Activated CD8-positive, alpha-beta T cell treated with anti-CD3 and anti-CD28 coated beads for 36 hours (primary cell): ENCODE measurements at regions not wholly inside any gene's neighbourhood (a gene's known extent, or its start where the extent isn't known, plus 50 kb on each side); places are given as distances from the start of the nearest gene placed in this dataset.

Source experiments
- ATAC-seq: fragments of 200-7000 bp; cut with Tn5 transposase; one replicate; pipeline ENCODE4 v1.10.0; 2021; ENCODE audit warnings: mild to moderate bottlenecking, moderate library complexity
- CTCF ChIA-PET: fragments of 350-600 bp; sonication (Branson Sonifier 250); formaldehyde crosslinking; loops from one replicate; lab custom pipeline; 2021; ENCODE audit warnings: antibody characterized with exemption; lab: Charles Lee
- POLR2A ChIA-PET: fragments of 350-600 bp; sonication (Branson Sonifier 250); formaldehyde crosslinking; loops from one replicate; lab custom pipeline; 2021; ENCODE audit warnings: antibody characterized with exemption; lab: Charles Lee
- DNase-seq: peaks from one replicate; pipeline ENCODE4 v3.0.0-alpha.2; 2020
- H3K27ac Mint-ChIP-seq: one replicate; pipeline ENCODE4 v1.8.0; 2021; ENCODE audit warnings: mild to moderate bottlenecking, mixed read lengths
- H3K27me3 Mint-ChIP-seq: one replicate; pipeline ENCODE4 v1.8.0; 2021; ENCODE audit warnings: mixed read lengths
- H3K36me3 Mint-ChIP-seq: one replicate; pipeline ENCODE4 v1.8.0; 2021; ENCODE audit warnings: low read depth, mixed read lengths
- H3K4me1 Mint-ChIP-seq: one replicate; pipeline ENCODE4 v1.8.0; 2021; ENCODE audit warnings: low read depth, mixed read lengths
- H3K4me3 Mint-ChIP-seq: one replicate; pipeline ENCODE4 v1.8.0; 2021; ENCODE audit warnings: mild to moderate bottlenecking, moderate library complexity, mixed read lengths
- H3K9me3 Mint-ChIP-seq: one replicate; pipeline ENCODE4 v1.8.0; 2021; ENCODE audit warnings: mixed read lengths
- intact Hi-C: fragments of 100-400 bp; cut with micrococcal nuclease; formaldehyde crosslinking; loops from one replicate; pipeline ENCODE4 v1.10.0; 2022
- TF ChIP-seq, protein P1 (sequence below): fragments of 200-600 bp; IDR thresholded peaks from one replicate; pipeline ENCODE4 v1.8.0; 2022; ENCODE audit warnings: antibody characterized with exemption, mild to moderate bottlenecking

DNA sequence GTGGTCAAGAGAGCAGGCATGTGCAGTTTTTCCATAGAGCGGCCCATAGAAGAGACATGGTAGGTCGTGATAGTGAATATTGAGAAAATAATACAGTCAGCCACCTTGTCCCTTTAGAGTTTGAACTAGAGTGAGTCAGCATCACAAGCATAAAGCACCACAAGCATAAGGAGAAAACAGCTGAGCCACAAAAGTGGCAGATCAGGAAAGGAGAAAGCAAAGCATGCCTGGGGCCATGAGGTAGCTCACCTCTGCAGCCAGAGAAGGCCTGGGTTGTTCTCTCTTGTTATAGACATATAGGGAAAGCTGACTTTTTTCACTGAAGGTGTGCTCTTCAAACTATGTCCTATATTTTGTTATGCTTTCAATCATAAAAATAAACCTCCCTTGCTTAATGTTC lies 879.0 kb downstream of the DSC3 start:
- Mint-ChIP-seq H3K4me1 (no peaks in the 10 kb centered on the region), H3K36me3 (no peaks in the 10 kb centered on the region), H3K27ac (no peak overlapping the region), H3K9me3 (peaks cover 5% of the 10 kb centered on the region), H3K4me3 (no peak overlapping the region), H3K27me3 (no peaks in the 10 kb centered on the region)
- POLR2A ChIA-PET: no interaction called here
- TF ChIP-seq, protein P1, sequence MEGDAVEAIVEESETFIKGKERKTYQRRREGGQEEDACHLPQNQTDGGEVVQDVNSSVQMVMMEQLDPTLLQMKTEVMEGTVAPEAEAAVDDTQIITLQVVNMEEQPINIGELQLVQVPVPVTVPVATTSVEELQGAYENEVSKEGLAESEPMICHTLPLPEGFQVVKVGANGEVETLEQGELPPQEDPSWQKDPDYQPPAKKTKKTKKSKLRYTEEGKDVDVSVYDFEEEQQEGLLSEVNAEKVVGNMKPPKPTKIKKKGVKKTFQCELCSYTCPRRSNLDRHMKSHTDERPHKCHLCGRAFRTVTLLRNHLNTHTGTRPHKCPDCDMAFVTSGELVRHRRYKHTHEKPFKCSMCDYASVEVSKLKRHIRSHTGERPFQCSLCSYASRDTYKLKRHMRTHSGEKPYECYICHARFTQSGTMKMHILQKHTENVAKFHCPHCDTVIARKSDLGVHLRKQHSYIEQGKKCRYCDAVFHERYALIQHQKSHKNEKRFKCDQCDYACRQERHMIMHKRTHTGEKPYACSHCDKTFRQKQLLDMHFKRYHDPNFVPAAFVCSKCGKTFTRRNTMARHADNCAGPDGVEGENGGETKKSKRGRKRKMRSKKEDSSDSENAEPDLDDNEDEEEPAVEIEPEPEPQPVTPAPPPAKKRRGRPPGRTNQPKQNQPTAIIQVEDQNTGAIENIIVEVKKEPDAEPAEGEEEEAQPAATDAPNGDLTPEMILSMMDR: no peak
- no peak for DNase-seq
- no peak for ATAC-seq
- intact Hi-C loops: no loop called here
- CTCF ChIA-PET: no interaction called here

DNA sequence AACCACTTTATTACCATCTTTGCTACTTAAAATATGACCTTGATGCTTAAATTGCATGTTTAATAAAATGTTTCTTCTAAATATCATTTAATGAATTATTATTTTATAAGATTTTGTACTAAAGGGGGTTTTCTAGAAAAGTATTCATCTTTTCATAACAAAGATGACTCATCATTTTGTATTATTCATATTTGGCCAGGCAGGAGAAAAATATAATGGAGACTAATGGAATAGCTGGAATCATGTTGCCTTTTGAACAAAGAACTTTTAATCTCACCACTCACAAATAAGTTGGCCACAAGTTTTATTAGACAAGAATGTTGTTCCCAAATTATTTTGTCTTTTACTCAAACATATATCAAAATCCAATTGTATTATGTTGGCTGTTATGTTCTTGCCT lies 882.4 kb downstream of the DSC3 start:
- DNase-seq (no peak), ATAC-seq (no peak)
- no peak overlapping the region for H3K27ac Mint-ChIP-seq
- H3K4me3 Mint-ChIP-seq: no peak overlapping the region
- H3K4me1 Mint-ChIP-seq: no peaks in the 10 kb centered on the region
- TF ChIP-seq, protein P1: no peak
- intact Hi-C loops: no loop called here
- peaks cover 2% of the 10 kb centered on the region for H3K9me3 Mint-ChIP-seq
- ChIA-PET POLR2A (no interaction called here), CTCF (no interaction called here)
- H3K27me3 Mint-ChIP-seq: no peaks in the 10 kb centered on the region
- no peaks in the 10 kb centered on the region for H3K36me3 Mint-ChIP-seq

DNA sequence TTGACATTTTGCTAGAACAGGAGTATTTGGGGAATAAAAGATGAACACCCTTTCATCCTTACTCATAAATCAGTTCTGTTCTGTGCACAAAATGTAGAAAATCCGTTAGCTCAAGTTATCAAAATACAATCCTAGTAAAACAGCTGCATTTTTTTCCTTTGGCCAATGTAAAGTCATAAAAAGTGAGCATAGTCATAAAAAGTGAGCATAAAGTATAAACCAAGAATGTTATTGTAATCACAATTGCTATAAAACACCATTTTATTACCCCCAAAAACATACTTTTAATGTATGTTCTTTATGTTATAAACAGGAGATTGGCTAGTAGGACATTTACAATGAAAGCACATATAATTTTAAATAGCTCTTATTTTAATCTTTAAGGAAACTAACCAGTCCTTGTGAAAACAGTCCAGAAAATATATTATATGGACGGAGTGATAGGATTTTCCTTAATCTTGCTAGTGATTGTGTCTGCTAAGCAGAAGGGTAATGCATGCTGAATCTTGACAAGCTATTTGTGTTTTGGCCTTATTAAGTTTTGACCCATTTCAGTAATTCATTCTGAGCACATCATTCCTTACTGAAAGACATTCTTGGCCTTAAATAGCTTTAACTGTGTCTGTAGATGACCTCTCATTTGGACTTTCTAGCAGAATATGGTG lies 891.8 kb downstream of the DSC3 start:
- ChIA-PET POLR2A (no interaction called here), CTCF (no interaction called here)
- DNase-seq (no peak), ATAC-seq (no peak)
- Mint-ChIP-seq H3K9me3 (peaks cover 2% of the 10 kb centered on the region), H3K27ac (no peak overlapping the region), H3K27me3 (no peaks in the 10 kb centered on the region), H3K36me3 (no peaks in the 10 kb centered on the region), H3K4me3 (no peak overlapping the region), H3K4me1 (no peaks in the 10 kb centered on the region)
- TF ChIP-seq, protein P1: no peak
- intact Hi-C loops: no loop called here

DNA sequence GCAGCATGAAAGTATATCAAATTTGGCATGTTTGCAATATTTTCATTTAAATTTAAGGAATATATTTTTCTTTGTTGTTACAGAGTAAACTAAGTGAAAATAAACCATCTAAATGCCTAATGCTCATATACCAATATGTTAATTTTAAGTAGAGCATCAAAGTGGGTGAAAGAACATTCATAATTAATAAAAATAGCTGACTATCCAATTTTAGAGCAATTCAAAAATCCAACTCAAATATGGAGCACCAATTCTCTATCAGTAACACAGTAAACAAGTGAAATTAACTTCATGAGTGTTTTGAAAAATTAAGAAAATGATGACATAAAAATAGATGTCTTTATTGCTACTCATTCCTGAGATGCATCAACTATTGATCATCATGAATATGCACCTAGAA lies 893.0 kb downstream of the DSC3 start:
- no peaks in the 10 kb centered on the region for H3K4me1 Mint-ChIP-seq
- H3K4me3 Mint-ChIP-seq: no peak overlapping the region
- ChIA-PET POLR2A (no interaction called here), CTCF (no interaction called here)
- TF ChIP-seq, protein P1: no peak
- no peak for DNase-seq
- no peak overlapping the region for H3K27ac Mint-ChIP-seq
- intact Hi-C loops: no loop called here
- no peaks in the 10 kb centered on the region for H3K36me3 Mint-ChIP-seq
- no peak for ATAC-seq
- H3K9me3 Mint-ChIP-seq: peaks cover 4% of the 10 kb centered on the region
- H3K27me3 Mint-ChIP-seq: no peaks in the 10 kb centered on the region

DNA sequence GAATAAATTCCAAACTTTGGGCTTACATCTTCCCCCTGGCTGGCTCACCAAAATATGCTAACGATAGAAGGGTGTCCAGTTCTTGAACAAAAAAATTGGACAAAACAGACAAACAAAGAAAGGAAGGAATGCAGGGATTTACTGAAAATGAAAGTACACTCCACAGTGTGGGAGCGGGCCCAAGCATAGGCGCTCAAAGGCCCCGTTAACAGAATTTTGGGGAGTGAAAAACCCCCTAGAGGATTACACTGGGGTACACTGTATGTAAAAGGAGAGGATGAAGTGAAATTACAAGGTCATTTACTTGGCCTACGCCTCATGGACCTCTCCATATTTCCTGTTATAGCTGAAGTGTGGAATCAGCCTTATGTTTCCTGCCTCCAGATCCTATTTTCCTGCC lies 899.7 kb downstream of the DSC3 start:
- ATAC-seq: no peak

More for the DNA sequence above, 899.7 kb downstream of the DSC3 start:
- ChIA-PET CTCF (no interaction called here), POLR2A (no interaction called here)
- H3K9me3 Mint-ChIP-seq: peaks cover 15% of the 10 kb centered on the region
- TF ChIP-seq, protein P1: no peak
- H3K4me1 Mint-ChIP-seq: no peaks in the 10 kb centered on the region
- H3K4me3 Mint-ChIP-seq: no peak overlapping the region
- no peak overlapping the region for H3K27ac Mint-ChIP-seq
- H3K27me3 Mint-ChIP-seq: no peaks in the 10 kb centered on the region
- intact Hi-C loops: no loop called here
- no peak for DNase-seq
- H3K36me3 Mint-ChIP-seq: no peaks in the 10 kb centered on the region
